GM12875 (cell line): ENCODE measurements at regions not wholly inside any gene's neighbourhood (a gene's known extent, or its start where the extent isn't known, plus 50 kb on each side); places are given as distances from the start of the nearest gene placed in this dataset.

Experiments used
- H3K4me3 ChIP-seq: one replicate; pipeline ENCODE4 v1.5.1; 2011; ENCODE audit warnings: low read depth, low read length, control low read depth
- TF ChIP-seq, protein P1 (sequence below): IDR thresholded peaks from 2 replicates; pipeline ENCODE4 v1.5.1; 2011; ENCODE audit warnings: low read depth, mild to moderate bottlenecking, control low read depth, inconsistent platforms, low read length, moderate library complexity, borderline replicate concordance; ENCODE audit not compliant: insufficient read depth

DNA sequence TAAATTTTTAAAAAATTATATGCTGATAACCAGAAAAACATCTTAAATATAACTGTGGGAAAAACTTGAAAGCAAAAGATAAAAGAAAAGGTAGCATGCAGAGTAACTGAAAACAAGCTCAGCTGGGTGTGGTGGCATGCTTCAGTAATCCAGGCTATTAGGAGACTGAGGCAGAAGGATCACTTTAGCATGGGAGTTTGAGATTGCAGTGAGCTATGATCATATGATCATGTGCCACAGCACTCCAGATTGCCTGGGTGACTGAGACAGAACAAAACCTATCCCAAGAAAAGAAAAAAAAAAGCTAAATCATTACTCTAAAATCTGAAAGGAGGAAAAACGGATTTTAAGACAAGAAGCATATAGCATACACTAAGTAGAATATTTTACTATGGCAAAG, 1624.0 kb downstream of the AMY1C start:
- no peak overlapping the region for H3K4me3 ChIP-seq
- TF ChIP-seq, protein P1, sequence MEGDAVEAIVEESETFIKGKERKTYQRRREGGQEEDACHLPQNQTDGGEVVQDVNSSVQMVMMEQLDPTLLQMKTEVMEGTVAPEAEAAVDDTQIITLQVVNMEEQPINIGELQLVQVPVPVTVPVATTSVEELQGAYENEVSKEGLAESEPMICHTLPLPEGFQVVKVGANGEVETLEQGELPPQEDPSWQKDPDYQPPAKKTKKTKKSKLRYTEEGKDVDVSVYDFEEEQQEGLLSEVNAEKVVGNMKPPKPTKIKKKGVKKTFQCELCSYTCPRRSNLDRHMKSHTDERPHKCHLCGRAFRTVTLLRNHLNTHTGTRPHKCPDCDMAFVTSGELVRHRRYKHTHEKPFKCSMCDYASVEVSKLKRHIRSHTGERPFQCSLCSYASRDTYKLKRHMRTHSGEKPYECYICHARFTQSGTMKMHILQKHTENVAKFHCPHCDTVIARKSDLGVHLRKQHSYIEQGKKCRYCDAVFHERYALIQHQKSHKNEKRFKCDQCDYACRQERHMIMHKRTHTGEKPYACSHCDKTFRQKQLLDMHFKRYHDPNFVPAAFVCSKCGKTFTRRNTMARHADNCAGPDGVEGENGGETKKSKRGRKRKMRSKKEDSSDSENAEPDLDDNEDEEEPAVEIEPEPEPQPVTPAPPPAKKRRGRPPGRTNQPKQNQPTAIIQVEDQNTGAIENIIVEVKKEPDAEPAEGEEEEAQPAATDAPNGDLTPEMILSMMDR: no peak

DNA sequence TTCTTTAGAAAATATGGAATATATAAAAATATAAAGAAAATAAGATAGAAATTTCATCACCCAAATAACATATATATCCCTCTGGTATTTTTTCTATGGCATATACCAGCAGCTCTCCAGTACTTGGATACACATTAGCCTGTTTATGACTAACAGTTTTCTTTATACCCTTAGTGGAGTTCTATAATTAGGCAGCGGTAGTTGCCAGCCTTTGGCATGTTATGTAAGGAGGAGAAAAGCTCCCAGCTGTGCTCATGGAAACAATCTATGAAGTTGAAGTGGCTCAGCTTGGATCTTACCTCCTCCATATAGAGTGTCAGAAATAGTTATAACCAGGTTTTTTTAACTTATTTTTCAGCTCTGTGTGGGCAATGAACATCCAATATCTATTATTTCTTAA, 1636.8 kb downstream of the AMY1C start:
- no peak overlapping the region for H3K4me3 ChIP-seq
- TF ChIP-seq, protein P1: no peak

DNA sequence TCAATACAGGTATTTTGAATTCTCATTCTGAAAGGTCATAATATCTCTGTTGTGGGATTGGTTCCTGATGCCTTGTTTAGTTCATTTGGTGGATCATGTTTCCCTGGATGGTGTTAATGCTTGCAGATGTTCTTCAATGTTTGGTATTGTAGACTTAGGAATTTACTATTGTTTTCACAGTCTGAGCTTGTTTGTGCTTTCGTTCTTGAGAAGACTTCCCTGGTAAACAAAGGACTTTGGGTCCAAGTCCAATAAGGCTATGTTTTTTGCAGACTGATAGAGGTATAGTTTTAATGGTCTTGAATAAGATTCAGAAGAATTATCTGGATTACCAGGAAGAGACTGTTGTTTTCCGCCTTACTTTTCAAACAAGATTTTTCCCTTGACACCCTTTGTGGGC, 1646.3 kb downstream of the AMY1C start:
- TF ChIP-seq, protein P1: no peak
- H3K4me3 ChIP-seq: no peak overlapping the region

DNA sequence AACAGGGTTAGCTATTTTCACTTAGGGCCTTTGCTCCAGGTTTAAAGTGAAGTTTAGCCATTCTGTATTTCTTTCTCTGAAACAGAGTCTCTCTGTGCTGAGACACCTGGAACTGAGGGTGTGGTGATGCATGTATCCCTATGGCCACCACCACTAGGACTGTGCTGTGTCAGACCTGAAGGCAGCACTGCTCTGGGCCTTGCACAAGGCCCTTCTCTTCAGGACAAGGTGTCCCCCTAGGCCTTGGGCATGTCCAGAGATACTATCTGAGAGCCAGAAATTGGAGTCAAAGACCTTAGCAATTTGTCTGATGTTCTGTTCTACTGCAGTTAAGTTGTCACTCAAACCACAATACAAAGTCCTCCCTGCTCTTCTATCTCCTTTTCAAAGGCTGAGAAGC, 1649.2 kb downstream of the AMY1C start:
- TF ChIP-seq, protein P1: no peak
- H3K4me3 ChIP-seq: no peak overlapping the region

DNA sequence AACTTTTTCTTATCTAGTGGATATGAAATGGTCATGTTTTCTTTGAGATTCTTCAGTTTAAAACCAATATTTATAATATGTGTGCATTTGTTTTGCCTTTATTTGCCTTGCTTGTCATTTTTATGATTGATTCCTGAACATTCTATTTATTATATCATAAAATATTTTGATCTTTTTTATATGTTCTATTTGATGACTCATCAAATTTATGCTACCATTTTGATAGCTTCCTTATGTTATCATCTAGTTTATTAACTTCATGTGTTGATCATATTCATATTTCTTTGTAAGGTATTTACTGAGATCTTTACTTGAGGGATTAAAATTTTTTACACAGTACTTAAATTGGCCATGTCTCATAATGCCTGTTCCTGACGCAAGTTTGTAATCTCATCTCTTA, 1650.0 kb downstream of the AMY1C start:
- TF ChIP-seq, protein P1: no peak
- no peak overlapping the region for H3K4me3 ChIP-seq

DNA sequence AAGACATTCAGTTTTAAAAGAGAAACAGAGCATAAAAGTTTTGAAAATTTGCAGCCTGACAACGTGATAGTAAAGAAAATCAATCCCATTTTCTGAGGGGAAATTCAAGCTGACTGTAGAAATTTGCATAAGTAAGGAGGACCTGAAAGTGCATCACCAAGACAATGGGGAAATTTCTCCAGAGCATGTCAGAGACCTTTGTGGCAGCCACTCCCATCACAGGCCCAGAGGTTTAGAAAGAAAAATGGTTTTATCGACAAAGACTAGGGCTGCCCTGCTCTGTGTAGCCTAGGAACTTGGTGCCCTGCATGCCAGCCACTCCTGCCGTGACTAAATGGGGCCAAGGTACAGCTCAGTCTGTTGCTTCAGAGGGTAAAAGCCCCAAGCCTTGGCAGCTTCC, 1640.2 kb upstream of the PRMT6 start:
- no peak overlapping the region for H3K4me3 ChIP-seq

DNA sequence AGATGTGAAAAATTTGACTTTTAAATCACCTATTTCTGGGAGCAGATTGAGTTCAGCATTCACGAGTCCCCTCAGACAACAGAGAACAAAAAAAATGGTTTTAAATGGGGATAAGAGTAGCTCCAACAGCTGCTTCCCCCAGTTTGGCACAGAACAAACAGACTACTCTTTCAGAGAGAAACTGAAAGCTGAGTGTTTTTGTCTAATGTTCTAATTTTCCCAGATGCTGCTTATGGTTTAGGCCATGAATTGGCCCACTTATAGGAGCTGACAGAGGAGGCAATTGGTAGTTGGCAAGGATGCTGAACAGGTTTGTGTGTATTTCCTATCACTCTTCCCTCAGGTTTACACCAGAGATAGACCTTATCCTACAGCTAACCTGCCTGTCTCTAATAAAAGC, 1637.4 kb upstream of the PRMT6 start:
- no peak overlapping the region for H3K4me3 ChIP-seq
- TF ChIP-seq, protein P1: no peak

More for the DNA sequence above, 1640.2 kb upstream of the PRMT6 start:
- TF ChIP-seq, protein P1: no peak
